CD14-positive monocyte (primary cell): ENCODE measurements at regions not wholly inside any gene's neighbourhood (a gene's known extent, or its start where the extent isn't known, plus 50 kb on each side); places are given as distances from the start of the nearest gene placed in this dataset.

ENCODE experiments used
- DNase-seq, 3 donors: peaks; one replicate each; pipeline ENCODE4 v3.0.0-alpha.2; 2011 to 2022
- H2AFZ ChIP-seq: 2 replicates; pipeline ENCODE4 v1.6.0; 2012; ENCODE audit warnings: mild to moderate bottlenecking, low read depth, low read length, inconsistent platforms; ENCODE audit not compliant: insufficient read depth, poor library complexity, severe bottlenecking
- H3K27ac ChIP-seq, 2 donors: 1 replicate in 1 of 2; 2 replicates in 1 of 2; pipeline ENCODE4 v1.5.1; 2012 to 2013; ENCODE audit warnings: low read length in 2 of 2, control low read depth in 1 of 2, inconsistent platforms in 1 of 2, low read depth in 1 of 2, mild to moderate bottlenecking in 1 of 2
- H3K27me3 ChIP-seq, 2 donors: one replicate each; pipeline versions ENCODE4 v1.6.0 to v1.6.1; 2011 to 2013; ENCODE audit warnings: low read length in 2 of 2; ENCODE audit not compliant: control insufficient read depth in 2 of 2, insufficient read depth in 2 of 2
- H3K36me3 ChIP-seq, 2 donors: replicated peaks in 1 of 2; 1 replicate in 1 of 2; 2 replicates in 1 of 2; pipeline versions ENCODE4 v1.5.1 to v1.6.1; 2012 to 2013; ENCODE audit warnings: low read length in 2 of 2, control low read depth in 1 of 2, inconsistent platforms in 1 of 2, mild to moderate bottlenecking in 1 of 2; ENCODE audit not compliant: insufficient read depth in 2 of 2, control insufficient read depth in 1 of 2
- H3K4me1 ChIP-seq, 2 donors: 1 replicate in 1 of 2; 2 replicates in 1 of 2; pipeline versions ENCODE4 v1.5.1 to v1.6.1; 2012 to 2013; ENCODE audit warnings: low read length in 2 of 2, control low read depth in 1 of 2, inconsistent platforms in 1 of 2, mild to moderate bottlenecking in 1 of 2, moderate library complexity in 1 of 2; ENCODE audit not compliant: insufficient read depth in 2 of 2, control insufficient read depth in 1 of 2
- H3K4me2 ChIP-seq: replicated peaks from 2 replicates; pipeline ENCODE3; 2012; ENCODE audit warnings: low read length, moderate library complexity, mild to moderate bottlenecking; ENCODE audit not compliant: poor library complexity, severe bottlenecking; ENCODE audit errors: extremely low read depth
- H3K4me3 ChIP-seq, 3 experiments: fragments of 200-600 bp in 1 of 3; sonication (generic) in 1 of 3; replicated peaks in 1 of 3; 1 replicate in 2 of 3; 2 replicates in 1 of 3; pipeline ENCODE4 v1.5.1; 2011 to 2013; ENCODE audit warnings: low read length in 3 of 3, mild to moderate bottlenecking in 3 of 3, control low read depth in 2 of 3, low read depth in 2 of 3, inconsistent platforms in 1 of 3, moderate library complexity in 1 of 3
- H3K79me2 ChIP-seq: 2 replicates; pipeline ENCODE4 v1.6.0; 2012; ENCODE audit warnings: mild to moderate bottlenecking, control low read depth, inconsistent platforms, low read length, moderate library complexity; ENCODE audit not compliant: insufficient read depth
- H3K9ac ChIP-seq: 2 replicates; pipeline ENCODE4 v1.6.0; 2017; ENCODE audit warnings: low read length, mild to moderate bottlenecking; ENCODE audit not compliant: insufficient read depth, poor library complexity, severe bottlenecking
- H3K9me3 ChIP-seq, 2 donors: replicated peaks in 1 of 2; 1 replicate in 1 of 2; 2 replicates in 1 of 2; pipeline versions ENCODE4 v1.5.1 to v1.6.1; 2012 to 2013; ENCODE audit warnings: low read length in 2 of 2, control low read depth in 1 of 2; ENCODE audit not compliant: control insufficient read depth in 1 of 2, insufficient read depth in 1 of 2
- H4K20me1 ChIP-seq: 2 replicates; pipeline ENCODE4 v1.6.0; 2012; ENCODE audit warnings: mild to moderate bottlenecking, low read length, control low read depth, moderate library complexity; ENCODE audit not compliant: insufficient read depth
- H3K27ac Mint-ChIP-seq, 7 donors: one replicate each; pipeline ENCODE4 v1.8.0; 2020; ENCODE audit warnings: mild to moderate bottlenecking in 7 of 7, mixed read lengths in 7 of 7, moderate library complexity in 6 of 7, inconsistent platforms in 2 of 7
- H3K27me3 Mint-ChIP-seq, 3 donors: one replicate each; pipeline ENCODE4 v1.8.0; 2021 to 2022; ENCODE audit warnings: low read depth in 3 of 3, mild to moderate bottlenecking in 3 of 3, mixed read lengths in 3 of 3, moderate library complexity in 3 of 3, inconsistent platforms in 1 of 3
- H3K36me3 Mint-ChIP-seq, 2 donors: one replicate each; pipeline ENCODE4 v1.8.0; 2020; ENCODE audit warnings: mixed read lengths in 2 of 2, inconsistent platforms in 1 of 2, mild to moderate bottlenecking in 1 of 2
- H3K4me1 Mint-ChIP-seq: one replicate; pipeline ENCODE4 v1.8.0; 2020; ENCODE audit warnings: mild to moderate bottlenecking, mixed read lengths
- H3K4me3 Mint-ChIP-seq, 2 donors: one replicate each; pipeline ENCODE4 v1.8.0; 2020; ENCODE audit warnings: mild to moderate bottlenecking in 2 of 2, mixed read lengths in 2 of 2, moderate library complexity in 1 of 2
- H3K9me3 Mint-ChIP-seq, 7 donors: one replicate each; pipeline ENCODE4 v1.8.0; 2020 to 2022; ENCODE audit warnings: mixed read lengths in 7 of 7, mild to moderate bottlenecking in 6 of 7, moderate library complexity in 6 of 7, inconsistent platforms in 2 of 7
- CTCF ChIP-seq: fragments of 200-600 bp; IDR thresholded peaks from one replicate; pipeline ENCODE4 v1.8.0; 2022; ENCODE audit warnings: antibody characterized with exemption, mild to moderate bottlenecking
- WGBS: methylation state at CpG from one replicate; pipeline ENCODE4 v1.1.5; 2013; ENCODE audit warnings: missing lambda C conversion rate; ENCODE audit not compliant: insufficient coverage; 5-methylcytosine and 5-hydroxymethylcytosine counted together
- intact Hi-C, 2 donors: fragments of 100-400 bp; cut with micrococcal nuclease; formaldehyde crosslinking; loops; one replicate each; pipeline versions ENCODE4 v1.15.0 to v1.15.1; 2023

GRCh38 chr6:1464781-1465370 lies 75.5 kb downstream of the FOXF2 start:
- Histone ChIP-seq H3K36me3 (no peaks in the 10 kb centered on the region), H3K79me2 (no peaks in the 10 kb centered on the region), H3K4me3 (no peak overlapping the region), H3K4me1 (no peaks in the 10 kb centered on the region), H2AFZ (no peak overlapping the region), H3K27me3 (peaks cover 0 to under 1% of the 10 kb centered on the region in 2 donors), H4K20me1 (no peaks in the 10 kb centered on the region), H3K9ac (no peak overlapping the region), H3K4me2 (no peak overlapping the region), H3K27ac (no peak overlapping the region), H3K9me3 (no peaks in the 10 kb centered on the region)
- peaks cover 0 to 2% (median 0%) of the 10 kb centered on the region in 7 donors for H3K9me3 Mint-ChIP-seq
- no peak overlapping the region for H3K4me3 Mint-ChIP-seq
- H3K27ac Mint-ChIP-seq = no peak overlapping the region
- intact Hi-C loops = no loop called here
- no peaks in the 10 kb centered on the region for H3K36me3 Mint-ChIP-seq
- no peaks in the 10 kb centered on the region for H3K4me1 Mint-ChIP-seq
- DNase-seq = no peak
- H3K27me3 Mint-ChIP-seq = peaks cover 11 to 17% (median 12%) of the 10 kb centered on the region in 3 donors
- 93% methylated on average over 5 of the region's 7 CpGs for WGBS
- no peak for TF ChIP-seq CTCF

GRCh38 chr6:1468126-1468525 lies 78.8 kb downstream of the FOXF2 start:
- H3K36me3 ChIP-seq = no peaks in the 10 kb centered on the region
- TF ChIP-seq CTCF = no peak
- no peak overlapping the region for H3K4me3 ChIP-seq
- WGBS = 66% methylated on average over 3 of the region's 7 CpGs
- H3K4me1 ChIP-seq = no peaks in the 10 kb centered on the region
- no peak overlapping the region for H3K4me2 ChIP-seq
- no peaks in the 10 kb centered on the region for H3K79me2 ChIP-seq
- H3K9me3 ChIP-seq = no peaks in the 10 kb centered on the region
- no peak overlapping the region for H2AFZ ChIP-seq
- H3K4me3 Mint-ChIP-seq = no peak overlapping the region
- no peak overlapping the region for H3K27ac Mint-ChIP-seq
- DNase-seq = no peak
- H3K27ac ChIP-seq = no peak overlapping the region
- no peaks in the 10 kb centered on the region for H3K36me3 Mint-ChIP-seq
- no peak overlapping the region for H3K9ac ChIP-seq
- H3K9me3 Mint-ChIP-seq = peaks cover 0 to 1% (median 0%) of the 10 kb centered on the region in 7 donors
- no peaks in the 10 kb centered on the region for H3K4me1 Mint-ChIP-seq
- no peaks in the 10 kb centered on the region for H3K27me3 ChIP-seq
- no peaks in the 10 kb centered on the region for H4K20me1 ChIP-seq
- intact Hi-C loops = no loop called here
- peaks cover 10 to 15% (median 13%) of the 10 kb centered on the region in 3 donors for H3K27me3 Mint-ChIP-seq
